Omental fat pad (tissue), 3 donors: ENCODE measurements at regions not wholly inside any gene's neighbourhood (a gene's known extent, or its start where the extent isn't known, plus 50 kb on each side); places are given as distances from the start of the nearest gene placed in this dataset.
"Not testable (repeated sequence)": the region's sequence is repeated elsewhere in the genome, so short reads cannot be mapped to it uniquely, and the experiment has no call there.

ENCODE experiments used
- ATAC-seq: fragments of 150-250 bp; one replicate; pipeline ENCODE4 v1.9.1; 2016; ENCODE audit warnings: mild to moderate bottlenecking, moderate library complexity; ENCODE audit not compliant: low FRiP score
- DNase-seq: peaks from one replicate; pipeline ENCODE4 v3.0.0-alpha.2; 2019; ENCODE audit warnings: low spot score
- CTCF ChIP-seq, 3 donors: fragments of 450-650 bp; IDR thresholded peaks; one replicate each; pipeline ENCODE4 v1.5.1; 2016 to 2017; ENCODE audit warnings: antibody characterized with exemption in 3 of 3, mild to moderate bottlenecking in 3 of 3, moderate library complexity in 2 of 3

DNA sequence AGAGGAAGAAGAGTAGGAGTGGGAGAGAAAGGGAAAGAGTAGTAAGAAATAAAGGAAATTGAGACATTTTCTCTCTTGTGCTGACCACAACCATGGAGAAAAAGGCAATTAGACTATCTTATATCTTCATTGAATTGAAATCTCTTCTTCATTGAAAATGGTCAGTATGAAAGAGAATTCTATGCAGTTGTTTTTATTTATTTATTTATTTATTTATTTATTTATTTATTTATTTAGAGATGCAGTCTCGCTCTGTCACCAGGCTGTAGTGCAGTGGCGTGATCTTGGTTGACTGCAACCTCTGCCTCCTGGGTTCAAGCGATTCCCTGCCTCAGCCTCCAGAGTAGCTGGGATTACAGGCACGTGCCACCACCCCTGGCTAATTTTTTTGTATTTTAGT, 447.1 kb downstream of the PTPRC start:
- no peak for TF ChIP-seq CTCF (IDR thresholded peaks at IDR 0.05)

DNA sequence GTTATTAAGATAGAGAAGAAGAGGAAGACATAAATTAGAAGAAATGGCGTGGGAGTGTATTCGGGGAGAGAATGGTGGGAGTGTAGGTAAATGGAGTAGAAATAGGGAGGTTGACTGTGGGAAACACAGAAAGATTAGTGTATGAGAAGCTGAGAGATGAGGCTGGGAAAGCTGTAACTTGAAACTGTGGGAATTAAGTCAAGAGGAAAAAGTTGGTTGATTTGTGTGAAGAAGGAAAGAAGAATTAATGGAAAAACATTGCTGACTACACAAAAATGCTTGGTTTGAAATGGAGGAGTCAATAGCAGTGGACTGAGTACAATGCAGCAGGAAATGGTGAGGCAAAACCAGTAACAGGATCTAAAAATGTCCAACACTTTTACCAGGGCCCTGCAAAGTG, 448.3 kb downstream of the PTPRC start:
- no peak for DNase-seq
- no peak for ATAC-seq
- no peak for TF ChIP-seq CTCF (IDR thresholded peaks at IDR 0.05)

More for the DNA sequence above, 447.1 kb downstream of the PTPRC start:
- ATAC-seq: no peak
- no peak for DNase-seq

DNA sequence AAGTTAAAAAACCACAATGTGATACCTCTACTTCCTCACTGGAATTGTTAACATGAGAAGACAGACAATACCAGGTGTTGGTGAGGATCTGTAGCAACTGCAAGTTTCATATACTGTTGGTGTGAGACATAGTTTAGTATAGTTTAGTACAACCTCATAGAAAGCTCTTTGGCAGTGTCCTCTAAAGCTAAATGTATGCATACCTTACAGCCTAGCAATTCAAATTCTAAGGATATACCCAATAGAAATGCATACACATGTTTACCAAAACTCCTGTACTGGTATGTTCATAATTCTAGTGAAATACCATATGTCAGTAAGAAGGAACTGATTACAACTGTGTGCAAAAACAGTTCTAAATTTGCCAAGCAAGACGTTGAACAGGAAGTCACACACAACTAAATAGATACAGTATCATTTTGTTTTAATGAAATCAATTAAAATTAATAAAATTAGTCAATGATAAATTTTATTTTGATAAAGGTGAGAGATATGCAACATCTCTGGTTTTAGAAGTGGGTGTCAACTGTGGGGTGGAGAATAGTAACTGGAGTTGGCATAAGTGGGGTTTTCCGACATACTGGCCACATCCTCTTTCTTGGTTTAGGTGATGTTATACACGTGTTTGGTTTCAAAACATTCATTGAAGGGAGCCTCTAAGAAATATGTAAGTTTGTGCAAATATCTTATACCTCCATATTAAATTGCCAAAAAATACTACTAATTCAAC, 450.7 kb downstream of the PTPRC start:
- DNase-seq (no peak), ATAC-seq (no peak)
- no peak for TF ChIP-seq CTCF (IDR thresholded peaks at IDR 0.05)

DNA sequence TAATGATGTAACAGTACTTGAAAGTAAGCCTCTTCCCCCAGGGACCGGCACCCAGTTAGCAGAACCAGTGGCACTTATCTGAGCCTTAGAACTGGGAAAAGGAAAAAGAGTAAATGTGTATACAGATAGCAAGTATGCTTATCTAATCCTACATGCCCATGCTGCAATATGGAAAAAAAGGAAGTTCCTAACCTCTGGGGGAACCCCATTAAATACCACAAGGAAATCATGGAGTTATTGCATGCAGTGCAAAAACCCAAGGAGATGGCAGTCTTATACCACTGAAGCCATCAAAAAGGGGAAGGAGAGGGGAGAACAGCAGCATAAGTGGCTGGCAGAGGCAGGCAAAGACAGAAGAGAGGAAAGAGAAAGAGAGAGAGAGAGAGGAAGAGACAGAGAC, 456.8 kb downstream of the PTPRC start:
- not testable (repeated sequence) for DNase-seq, ATAC-seq

GRCh38 chr1:199096591-199096990, 457.8 kb downstream of the PTPRC start:
- DNase-seq (no peak), ATAC-seq (no peak)
- TF ChIP-seq CTCF (IDR thresholded peaks at IDR 0.05): no peak

DNA sequence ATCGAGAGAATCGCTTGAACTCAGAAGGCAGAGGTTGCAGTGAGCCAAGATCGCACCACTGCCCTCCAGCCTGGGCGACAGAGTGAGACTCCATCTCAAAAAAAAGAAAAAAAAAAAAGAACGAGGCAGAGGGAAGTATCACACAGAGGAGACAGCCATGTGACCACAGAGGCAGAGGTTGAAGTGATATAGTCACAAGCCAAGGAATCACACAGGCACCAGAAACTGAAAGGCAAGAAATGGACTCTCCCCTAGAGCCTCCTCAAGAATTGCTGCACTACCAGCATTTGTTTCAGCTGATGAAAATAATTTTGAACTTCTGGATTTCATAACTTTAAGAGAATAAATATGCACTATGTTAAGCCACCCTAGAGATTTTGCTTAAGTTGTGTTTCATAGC, 459.6 kb downstream of the PTPRC start:
- no peak for DNase-seq
- TF ChIP-seq CTCF (IDR thresholded peaks at IDR 0.05): no peak
- ATAC-seq: no peak

GRCh38 chr1:199101139-199101538, 462.3 kb downstream of the PTPRC start:
- ATAC-seq (no peak), DNase-seq (no peak)
- TF ChIP-seq CTCF (IDR thresholded peaks at IDR 0.05): no peak
